HepG2 (cell line): ENCODE measurements at regions not wholly inside any gene's neighbourhood (a gene's known extent, or its start where the extent isn't known, plus 50 kb on each side); places are given as distances from the start of the nearest gene placed in this dataset.

ENCODE experiments used
- CTCF ChIP-seq: sonication (generic); formaldehyde crosslinking; IDR thresholded peaks from 2 replicates; pipeline ENCODE4 v1.5.0; 2020; ENCODE audit warnings: mild to moderate bottlenecking, missing genetic modification reagents, moderate library complexity
- EP300 ChIP-seq, 3 experiments: sonication (generic) in 1 of 3; formaldehyde crosslinking in 1 of 3; IDR thresholded peaks; 2 replicates each; pipeline versions ENCODE4 v1.5.1 to v1.6.1; 2011 to 2020; ENCODE audit warnings: low read depth in 2 of 3, low read length in 2 of 3, borderline replicate concordance in 1 of 3, improper control_type of control experiment in 1 of 3, mild to moderate bottlenecking in 1 of 3, missing genetic modification reagents in 1 of 3, moderate library complexity in 1 of 3
- SMARCC2 ChIP-seq: fragments of 450-650 bp; IDR thresholded peaks from 2 replicates; pipeline ENCODE4 v1.6.1; 2017; ENCODE audit warnings: antibody characterized with exemption, mild to moderate bottlenecking
- ZBTB8A ChIP-seq: sonication (generic); formaldehyde crosslinking; IDR thresholded peaks from 2 replicates; pipeline ENCODE4 v1.4.0; 2020; ENCODE audit warnings: mild to moderate bottlenecking, low read depth, missing genetic modification reagents, borderline replicate concordance

DNA sequence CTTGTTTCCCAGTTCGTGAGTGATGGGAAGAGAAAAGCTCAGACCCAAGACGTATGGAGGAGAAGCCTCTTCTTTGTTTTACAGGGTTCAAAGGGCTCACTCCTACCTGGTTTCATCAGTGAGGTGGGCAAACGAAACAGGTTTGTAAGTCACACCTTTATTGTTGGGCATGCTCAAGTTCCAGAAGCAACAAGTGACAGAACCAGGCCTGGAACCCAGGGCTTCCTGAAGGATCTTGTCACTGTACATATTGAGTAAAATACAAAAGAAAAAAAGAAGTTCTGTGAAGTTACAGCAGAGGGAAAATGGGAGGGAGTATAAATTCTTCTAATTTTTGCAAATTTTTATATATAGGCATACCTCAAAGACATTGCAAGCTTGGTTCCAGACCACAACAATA, 320.9 kb upstream of the PROX1 start:
- TF ChIP-seq ZBTB8A (CRISPR knock-in tag), result no peak
- TF ChIP-seq EP300 (IDR thresholded peaks at IDR 0.05; ENCODE audit: low read depth in 2 of 2, low read length in 2 of 2), result no peak
- TF ChIP-seq EP300 (CRISPR knock-in tag; IDR thresholded peaks at IDR 0.05; ENCODE audit: borderline replicate concordance), result no peak
- no peak for TF ChIP-seq SMARCC2
- TF ChIP-seq CTCF (CRISPR knock-in tag), result no peak
